LNCAP (cell line): ENCODE measurements at regions not wholly inside any gene's neighbourhood (a gene's known extent, or its start where the extent isn't known, plus 50 kb on each side); places are given as distances from the start of the nearest gene placed in this dataset.

Source experiments
- CTCF ChIP-seq: fragments of 450-650 bp; IDR thresholded peaks from 2 replicates; pipeline ENCODE4 v1.5.1; 2017; ENCODE audit warnings: mild to moderate bottlenecking

- TF ChIP-seq CTCF: no peak
Observed at GRCh38 chr16:49057936-49058335, 223.7 kb downstream of the CBLN1 start.

GRCh38 chr16:49057391-49057790, 224.2 kb downstream of the CBLN1 start:
- no peak for TF ChIP-seq CTCF

GRCh38 chr16:49056546-49056945, 225.1 kb downstream of the CBLN1 start:
- TF ChIP-seq CTCF: no peak

- no peak for TF ChIP-seq CTCF
Observed at GRCh38 chr16:49055824-49056545, 225.7 kb downstream of the CBLN1 start.

GRCh38 chr16:49055291-49055690, 226.3 kb downstream of the CBLN1 start:
- no peak for TF ChIP-seq CTCF

- no peak for TF ChIP-seq CTCF
Observed at GRCh38 chr16:49054606-49055005, 227.0 kb downstream of the CBLN1 start.

- no peak for TF ChIP-seq CTCF
Observed at GRCh38 chr16:49052846-49053245, 228.8 kb downstream of the CBLN1 start.

GRCh38 chr16:49051576-49051975, 230.1 kb downstream of the CBLN1 start:
- TF ChIP-seq CTCF: no peak
